ENCODE measurements at regions not wholly inside any gene's neighbourhood (a gene's known extent, or its start where the extent isn't known, plus 50 kb on each side); places are given as distances from the start of the nearest gene placed in this dataset.

DNA sequence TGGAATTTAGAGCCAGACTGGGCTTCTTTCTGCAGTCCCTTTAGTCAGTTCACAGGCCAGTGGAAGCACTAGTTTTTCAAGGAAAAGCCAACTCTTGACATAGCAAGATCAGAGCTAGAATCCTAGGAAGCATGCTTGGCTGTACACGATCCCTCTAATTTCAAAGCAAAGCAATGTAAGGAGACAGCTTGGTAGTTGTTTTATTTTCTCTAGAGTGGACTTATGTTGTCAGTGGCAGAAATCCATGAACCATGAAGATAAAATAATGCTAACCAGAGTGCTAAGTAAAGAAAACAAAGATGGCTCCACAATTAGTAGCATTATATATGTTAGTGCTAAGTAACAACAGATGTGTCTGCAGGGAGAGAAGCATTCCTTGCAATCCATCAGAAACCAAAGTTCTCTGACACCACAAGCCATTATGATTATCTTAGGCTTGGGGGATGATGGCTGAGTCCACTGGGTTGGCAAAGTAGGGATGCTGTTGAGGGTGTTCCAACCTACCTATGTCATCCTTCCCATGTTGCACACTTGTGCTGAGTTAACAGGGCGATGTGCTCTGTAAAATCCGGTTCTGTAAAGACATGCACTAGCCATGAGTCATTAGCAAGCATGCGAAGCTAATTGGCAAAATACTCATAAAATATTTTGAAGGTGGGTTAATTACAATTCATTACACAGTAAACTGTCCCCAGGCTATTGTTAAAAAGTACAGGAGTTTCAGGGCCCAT, 115.2 kb downstream of the BMP2 start:
- FAIRE-seq (no peak), DNase-seq (ENCODE audit: extremely low spot score, insufficient read length, low read depth) (no peak)

DNA sequence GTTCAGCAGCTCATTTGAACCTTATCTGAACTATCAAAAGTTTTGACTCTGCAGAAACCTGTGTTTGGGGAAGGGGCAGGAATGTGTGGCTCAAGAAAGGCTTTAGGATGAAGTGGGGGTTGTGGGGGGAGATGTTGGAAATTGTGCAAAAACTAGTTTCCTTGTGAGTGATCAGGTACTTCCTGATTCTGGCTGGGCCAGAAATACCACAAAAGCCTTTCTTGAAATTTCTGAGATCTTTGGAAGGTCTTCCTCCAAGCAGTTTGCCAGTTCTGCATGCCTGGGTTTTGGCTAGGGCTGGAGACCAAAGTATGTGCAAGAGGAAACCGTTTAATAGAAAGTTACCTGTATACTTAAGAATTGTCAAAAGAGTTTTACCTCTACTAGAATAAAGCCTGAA, 116.6 kb downstream of the BMP2 start:
- FAIRE-seq = no peak

DNA sequence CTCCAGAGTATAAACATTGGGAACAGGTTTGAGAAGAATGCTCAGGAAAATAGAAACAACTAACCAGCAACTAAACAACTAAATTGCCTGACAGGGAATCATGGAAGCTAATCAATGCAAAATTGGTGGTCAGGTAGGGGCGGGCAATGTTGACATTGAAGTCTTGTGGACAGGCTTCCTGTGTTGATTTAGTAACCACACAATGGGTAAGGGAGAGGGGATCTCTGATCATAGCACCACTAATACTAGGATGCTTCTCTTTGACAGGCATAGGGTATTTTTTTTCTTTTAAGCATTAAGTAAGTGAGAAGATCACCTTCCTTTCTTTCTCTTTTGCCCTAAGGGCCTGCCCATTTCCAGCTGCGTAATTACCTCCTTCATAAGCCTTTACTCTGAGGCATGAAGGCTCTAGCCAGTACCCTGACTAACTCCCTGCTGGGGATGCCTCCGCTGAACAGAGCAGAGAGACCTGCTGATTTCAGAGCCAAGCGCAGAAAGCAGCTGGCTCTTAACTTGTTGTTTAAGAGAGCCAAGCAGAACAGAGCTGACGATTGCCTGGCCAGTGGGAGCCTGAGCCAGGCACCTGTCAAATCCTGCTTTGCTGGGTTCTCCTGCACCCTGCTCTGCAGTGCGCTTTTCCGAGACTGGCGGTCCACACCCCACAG, 118.7 kb downstream of the BMP2 start:
- DNase-seq (ENCODE audit: extremely low spot score, insufficient read length, low read depth) (no peak), FAIRE-seq (no peak)

More for the DNA sequence above, 116.6 kb downstream of the BMP2 start:
- DNase-seq (ENCODE audit: extremely low spot score, insufficient read length, low read depth) = no peak

DNA sequence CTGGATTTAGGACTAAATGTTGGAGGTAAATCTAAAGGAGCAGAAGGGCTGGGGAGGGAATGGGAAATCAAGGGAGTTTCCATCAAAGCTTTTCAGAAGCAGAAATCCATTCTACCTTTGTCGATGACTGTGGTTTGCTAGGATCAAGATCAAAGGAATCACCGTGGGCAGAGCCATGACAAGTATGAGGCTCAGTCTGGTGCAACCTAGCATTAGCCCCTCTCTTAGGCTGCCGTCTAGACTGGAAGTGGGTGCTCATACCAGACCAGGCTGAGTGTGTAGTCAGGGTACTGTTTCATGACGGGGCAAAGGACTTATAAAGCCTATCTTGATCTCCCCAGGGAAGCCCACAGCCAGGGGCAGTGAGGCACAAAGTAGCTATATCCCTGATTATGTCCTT, 120.5 kb downstream of the BMP2 start:
- FAIRE-seq = no peak
- no peak for DNase-seq (ENCODE audit: extremely low spot score, insufficient read length, low read depth)

DNA sequence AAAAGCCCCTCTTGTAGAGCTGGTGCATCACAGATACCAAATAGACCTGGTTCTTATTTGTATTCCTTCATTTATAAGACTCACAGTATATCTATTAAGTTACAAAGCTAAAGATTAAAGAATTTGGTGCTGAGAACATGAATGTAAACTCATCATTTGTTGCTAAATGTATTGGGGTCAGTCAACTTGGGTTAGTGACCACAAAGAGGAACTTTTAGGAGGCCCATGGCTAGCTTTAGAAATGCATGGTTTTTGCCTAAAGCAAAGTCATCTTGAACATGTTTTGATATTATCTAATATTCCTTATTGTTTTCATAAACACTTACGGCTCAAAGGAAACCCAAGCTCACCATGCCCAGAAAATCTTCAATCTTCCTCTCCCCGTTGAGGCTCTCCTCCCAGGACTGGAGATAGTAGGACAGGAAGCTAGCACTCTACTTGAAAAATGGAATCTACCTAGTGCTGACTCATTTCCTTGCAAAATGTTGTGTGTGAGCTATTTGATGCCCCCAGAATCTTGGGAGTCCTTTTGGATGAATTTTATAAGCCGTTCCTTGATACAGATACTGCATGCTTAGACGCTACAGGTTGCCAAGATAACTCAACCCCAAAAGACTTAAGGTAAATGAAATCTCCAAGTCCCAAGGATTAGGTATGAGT, 121.4 kb downstream of the BMP2 start:
- DNase-seq (ENCODE audit: extremely low spot score, insufficient read length, low read depth) = no peak
- no peak for FAIRE-seq

DNA sequence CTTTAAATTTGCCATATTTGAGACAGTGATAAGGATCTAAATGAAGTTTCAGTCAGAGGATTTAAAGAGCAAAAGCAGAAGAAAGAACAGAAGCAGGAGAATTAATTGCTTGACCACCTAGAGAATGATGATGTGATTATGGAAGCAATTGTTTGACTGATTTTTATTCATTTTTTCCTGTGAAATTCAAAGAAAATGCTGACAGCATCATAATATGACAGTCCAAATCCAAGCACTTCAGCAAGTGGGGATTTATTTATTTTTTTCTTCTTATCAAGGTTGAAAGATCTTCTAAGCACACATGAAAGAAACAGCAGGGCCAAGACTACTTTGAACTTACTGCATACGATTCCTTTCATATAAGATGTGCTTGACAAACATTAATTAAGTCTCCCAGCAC, 125.2 kb downstream of the BMP2 start:
- FAIRE-seq = no peak
- no peak for DNase-seq (ENCODE audit: extremely low spot score, insufficient read length, low read depth)

DNA sequence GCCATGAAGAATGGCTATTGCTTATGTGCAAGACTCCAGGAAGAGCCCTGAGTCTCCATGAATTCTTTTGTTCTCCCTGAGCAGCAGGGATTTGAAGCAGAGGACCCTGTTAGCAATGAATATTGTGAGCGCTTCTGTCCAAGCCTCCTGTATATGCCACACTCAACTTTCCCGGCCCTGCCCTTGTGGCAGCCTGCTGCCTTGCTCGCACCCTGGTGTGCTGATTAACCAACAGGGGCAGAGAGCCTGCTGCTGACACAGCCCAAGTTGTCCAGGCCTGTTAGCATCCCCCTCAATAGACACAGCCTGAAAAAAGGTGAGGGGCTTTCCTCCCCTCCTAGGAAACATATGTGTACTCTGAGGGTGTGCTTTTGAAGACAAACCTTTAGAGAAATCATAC, 131.4 kb downstream of the BMP2 start:
- FAIRE-seq = no peak
- DNase-seq (ENCODE audit: extremely low spot score, insufficient read length, low read depth) = no peak

DNA sequence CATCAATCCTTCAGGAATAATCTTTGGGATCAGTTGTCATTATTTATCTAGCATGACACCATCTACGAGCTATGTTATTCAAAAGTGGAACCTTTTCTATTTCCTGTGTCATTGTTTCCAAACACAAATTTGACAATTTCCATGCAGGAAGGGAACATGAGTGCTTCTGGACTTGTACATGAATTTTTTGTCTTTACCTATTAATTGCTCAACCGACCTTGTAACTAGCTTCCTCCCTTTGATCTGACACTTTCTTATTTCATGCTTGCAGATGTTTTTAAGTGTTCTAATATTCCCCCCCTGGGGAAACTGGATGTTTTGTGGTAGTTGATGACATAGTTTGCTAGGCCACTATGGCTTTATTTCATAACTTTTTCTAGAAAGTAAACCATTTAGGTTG, 139.4 kb downstream of the BMP2 start:
- DNase-seq (ENCODE audit: extremely low spot score, insufficient read length, low read depth) = no peak
- FAIRE-seq = no peak

DNA sequence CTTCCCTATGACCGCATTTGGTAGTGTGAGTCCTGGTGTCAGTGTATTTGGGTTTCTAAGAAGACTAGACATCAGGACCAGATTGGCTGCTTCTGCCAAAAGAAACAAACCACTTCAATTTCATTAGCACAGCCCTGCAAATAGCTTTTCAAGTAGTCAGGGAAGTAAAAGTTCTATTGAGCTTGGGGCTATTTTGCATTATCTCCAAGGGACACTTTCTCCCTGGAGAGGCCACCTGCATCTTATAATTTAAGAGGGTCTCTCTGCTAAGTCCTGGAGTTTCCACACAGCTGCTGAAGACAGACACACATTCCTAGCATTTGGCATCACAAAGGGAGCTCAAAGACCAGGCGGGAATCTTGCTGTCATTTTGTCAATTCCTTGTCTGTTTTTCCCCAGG, 141.2 kb downstream of the BMP2 start:
- no peak for FAIRE-seq
- no peak for DNase-seq (ENCODE audit: extremely low spot score, insufficient read length, low read depth)

DNA sequence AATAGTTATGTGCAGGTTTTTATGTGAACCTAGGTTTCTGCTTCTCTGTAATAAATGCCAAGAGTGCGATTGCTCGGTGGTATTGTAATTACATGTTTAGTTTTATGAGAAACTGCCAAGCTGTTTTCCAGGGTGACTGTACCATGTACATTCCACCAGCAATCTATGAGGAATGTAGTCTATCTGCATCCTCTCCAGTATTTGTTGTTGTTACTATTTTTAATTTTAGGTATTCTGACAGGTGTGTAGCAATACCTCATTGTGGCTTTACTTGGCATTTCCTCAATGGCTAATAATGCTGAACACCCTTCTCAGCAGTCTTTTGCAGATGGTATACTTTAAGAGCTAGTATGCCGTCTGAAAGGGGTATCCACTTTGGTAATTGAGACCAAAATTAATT, 142.1 kb downstream of the BMP2 start:
- DNase-seq (ENCODE audit: extremely low spot score, insufficient read length, low read depth) (no peak), FAIRE-seq (no peak)

DNA sequence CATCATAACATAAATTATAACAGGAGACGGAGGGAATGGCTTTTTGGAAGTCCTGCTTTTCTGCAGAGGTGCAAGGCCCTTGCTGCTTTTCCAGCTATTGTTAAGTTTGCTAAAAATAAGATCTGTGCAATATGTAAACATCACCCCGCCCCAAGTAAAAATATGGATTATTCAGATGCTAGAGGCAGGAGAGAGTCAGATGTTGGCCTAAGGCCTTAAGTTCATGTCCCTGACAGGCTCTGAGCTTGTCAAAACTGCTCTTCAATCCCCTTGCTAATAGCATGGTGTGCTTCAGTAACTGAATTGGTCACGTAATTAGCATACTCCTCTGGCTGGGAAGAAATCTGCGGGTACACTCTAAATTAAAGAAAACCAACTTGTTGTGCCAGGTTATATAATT, 147.5 kb downstream of the BMP2 start:
- FAIRE-seq = no peak

DNA sequence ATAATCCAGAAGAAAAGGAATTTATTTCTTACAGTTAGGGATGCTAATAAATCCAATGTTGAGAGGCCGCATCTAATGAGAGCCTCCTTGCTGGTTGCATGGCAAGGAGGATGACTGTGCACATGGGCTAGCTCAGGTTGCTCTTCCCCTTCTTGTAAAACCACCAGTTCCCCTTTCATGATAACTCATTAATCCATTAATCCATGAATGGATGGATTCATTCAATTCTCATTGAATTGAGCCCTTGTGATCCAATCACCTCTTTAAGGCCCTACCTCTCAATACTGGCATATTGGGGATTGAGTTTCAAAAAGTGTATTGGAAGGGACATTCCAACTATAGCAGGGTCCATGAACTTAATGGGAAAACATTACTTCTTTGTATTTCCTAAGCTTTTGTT, 149.5 kb downstream of the BMP2 start:
- FAIRE-seq (no peak), DNase-seq (ENCODE audit: extremely low spot score, insufficient read length, low read depth) (no peak)

More for the DNA sequence above, 147.5 kb downstream of the BMP2 start:
- no peak for DNase-seq (ENCODE audit: extremely low spot score, insufficient read length, low read depth)

DNA sequence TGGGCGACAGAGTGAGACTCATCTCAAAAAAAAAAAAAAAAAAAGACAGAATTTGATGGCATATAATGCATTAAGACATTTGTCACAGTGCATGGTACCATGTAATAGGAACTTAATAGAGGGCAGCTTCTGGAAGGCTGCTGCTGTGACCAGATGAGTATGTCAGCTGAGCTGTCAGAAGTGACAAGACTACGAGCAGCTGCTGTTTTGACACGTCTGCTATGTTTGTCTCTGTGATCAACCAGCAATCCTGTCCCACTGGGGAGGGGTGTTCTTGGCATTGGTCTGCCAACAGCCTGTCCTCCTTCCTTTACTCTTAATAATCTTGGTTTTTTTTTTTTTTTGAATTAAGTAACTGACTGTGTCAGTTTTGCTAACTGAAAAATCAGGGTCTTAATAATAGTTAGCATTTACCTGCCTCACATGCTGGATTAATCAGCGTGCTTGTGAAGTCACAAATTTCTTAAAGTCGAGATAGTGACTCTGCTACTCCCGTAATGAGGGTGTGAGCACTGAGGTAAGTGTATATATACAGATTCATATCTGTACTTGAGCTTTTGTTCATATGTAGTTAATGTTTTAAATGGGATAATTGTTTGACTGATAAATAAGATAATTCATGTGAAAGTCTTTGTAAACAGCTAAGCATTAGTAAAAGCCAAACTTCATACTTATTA, 152.4 kb downstream of the BMP2 start:
- FAIRE-seq = no peak

DNA sequence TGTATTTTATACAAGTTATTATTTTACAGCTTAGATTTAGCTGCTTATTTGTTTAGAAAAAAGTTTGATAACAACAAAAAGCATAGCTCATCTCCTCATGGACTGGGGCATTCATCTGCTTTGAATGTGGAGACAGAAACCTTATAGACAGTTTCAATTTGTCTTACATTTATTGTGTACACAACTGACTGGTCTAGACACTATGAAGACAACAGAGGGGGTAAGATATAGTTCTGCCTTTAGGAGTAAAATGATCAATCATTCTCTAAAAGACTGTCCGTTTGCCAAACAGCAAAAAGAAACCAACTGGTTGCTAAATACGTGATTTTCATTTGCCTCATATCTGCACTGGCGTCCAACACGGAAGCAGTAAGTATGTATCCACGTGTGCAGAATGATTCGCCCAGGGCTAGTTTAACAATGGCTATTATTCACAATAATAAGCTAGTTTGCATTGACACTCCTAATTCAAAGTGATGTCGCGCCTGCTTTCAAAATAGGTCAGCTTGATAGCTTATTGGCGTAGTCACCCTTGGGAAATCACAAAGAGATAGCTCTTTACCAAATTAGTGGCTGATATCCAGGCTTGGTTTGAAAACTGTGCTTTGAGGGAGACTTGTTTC, 153.6 kb downstream of the BMP2 start:
- FAIRE-seq (no peak), DNase-seq (ENCODE audit: extremely low spot score, insufficient read length, low read depth) (no peak)

More for the DNA sequence above, 152.4 kb downstream of the BMP2 start:
- no peak for DNase-seq (ENCODE audit: extremely low spot score, insufficient read length, low read depth)

DNA sequence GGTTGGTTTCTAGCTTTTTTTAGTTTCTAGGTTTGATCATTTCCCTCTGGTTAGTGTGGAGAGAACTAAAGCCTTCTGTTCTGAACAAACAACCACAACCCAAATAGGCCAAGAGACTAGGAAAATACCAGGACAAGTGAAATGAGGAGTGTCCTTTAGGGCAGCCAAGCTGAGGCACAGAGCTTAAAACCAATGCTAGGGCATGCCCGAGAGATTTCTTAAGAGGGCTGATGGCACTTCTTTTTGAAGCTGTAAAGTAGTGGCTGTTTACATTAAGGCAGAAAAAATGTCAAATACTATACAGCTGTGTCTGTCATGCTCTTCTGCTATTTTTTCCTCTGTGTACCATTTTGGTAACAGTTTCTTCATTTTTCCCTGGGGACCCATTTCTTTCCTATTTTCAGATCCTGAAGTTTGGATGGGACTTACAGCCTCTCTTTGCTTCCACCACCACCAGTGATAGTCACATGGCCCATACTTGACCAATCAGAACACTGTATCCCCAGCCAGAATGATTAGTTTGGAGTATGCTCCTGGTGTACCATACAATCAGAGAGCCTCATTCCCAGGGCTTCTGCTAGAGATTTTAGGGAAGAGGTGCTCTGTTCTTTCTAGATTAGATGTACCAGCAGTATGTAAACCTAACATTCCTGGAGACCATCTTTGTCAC, 154.4 kb downstream of the BMP2 start:
- FAIRE-seq = no peak
- no peak for DNase-seq (ENCODE audit: extremely low spot score, insufficient read length, low read depth)

DNA sequence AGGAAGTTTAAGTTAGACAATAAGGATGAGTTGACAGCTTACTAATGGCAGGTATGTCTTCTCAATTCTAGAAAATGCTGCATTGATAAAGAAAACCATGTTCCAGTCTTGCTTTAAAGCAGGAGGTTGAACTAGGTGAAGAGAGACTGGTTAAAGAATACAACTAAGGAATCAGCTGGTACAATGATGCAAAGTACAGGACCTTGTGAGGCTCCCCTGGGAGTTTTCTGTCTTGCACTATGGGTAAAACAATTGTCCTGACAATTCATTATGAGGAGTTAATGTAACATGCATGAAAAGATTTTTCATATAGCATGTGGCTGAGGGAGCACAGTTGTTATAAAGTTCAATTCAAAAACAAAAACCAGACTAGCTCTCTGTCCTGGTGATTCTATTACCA, 157.2 kb downstream of the BMP2 start:
- DNase-seq (ENCODE audit: extremely low spot score, insufficient read length, low read depth) (no peak), FAIRE-seq (no peak)

DNA sequence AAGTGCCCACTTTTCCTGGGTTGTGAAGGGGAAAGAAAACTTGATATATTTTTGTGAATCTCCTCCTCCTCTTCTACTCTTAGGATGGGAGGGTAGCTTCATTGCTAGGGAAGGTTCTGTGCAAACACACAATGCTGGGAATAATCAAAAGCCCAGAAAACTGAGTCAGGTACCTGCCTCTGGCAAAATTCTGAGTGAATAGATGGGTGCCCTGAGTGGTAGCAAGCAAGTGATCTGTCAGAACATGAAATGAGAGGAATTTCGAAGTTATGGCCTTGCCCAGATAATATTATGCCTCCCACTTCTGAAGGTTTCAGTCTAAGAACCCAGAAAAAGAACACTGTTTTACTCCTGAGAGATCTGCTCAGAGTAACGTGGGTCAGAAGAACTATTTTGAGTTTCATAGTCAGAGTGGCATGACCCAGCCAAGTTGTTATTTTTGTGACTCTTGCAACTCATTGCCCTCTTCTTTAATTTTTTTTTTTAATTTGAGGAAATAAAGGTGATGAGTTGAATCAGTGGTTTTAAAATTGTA, 158.3 kb downstream of the BMP2 start:
- DNase-seq (ENCODE audit: extremely low spot score, insufficient read length, low read depth) (no peak), FAIRE-seq (no peak)

DNA sequence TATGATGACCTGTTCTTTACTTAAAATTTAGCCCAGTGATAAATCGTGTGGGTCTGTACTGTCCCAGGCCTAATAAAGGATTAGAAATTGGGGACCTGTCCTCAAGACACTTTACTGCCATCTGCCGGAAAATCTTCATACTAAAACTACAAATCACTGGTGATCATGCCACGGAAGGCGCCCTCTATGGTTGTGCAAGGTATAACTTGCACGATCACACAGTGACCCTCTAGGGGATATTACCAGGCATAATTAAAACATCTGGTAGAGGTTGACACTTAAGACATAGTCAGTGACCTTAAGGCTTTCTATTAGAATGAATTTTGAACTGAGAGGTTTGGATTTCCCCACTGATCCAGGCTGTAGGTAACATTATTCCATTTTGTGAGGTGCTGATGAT, 172.6 kb downstream of the BMP2 start:
- no peak for FAIRE-seq
- no peak for DNase-seq (ENCODE audit: extremely low spot score, insufficient read length, low read depth)

DNA sequence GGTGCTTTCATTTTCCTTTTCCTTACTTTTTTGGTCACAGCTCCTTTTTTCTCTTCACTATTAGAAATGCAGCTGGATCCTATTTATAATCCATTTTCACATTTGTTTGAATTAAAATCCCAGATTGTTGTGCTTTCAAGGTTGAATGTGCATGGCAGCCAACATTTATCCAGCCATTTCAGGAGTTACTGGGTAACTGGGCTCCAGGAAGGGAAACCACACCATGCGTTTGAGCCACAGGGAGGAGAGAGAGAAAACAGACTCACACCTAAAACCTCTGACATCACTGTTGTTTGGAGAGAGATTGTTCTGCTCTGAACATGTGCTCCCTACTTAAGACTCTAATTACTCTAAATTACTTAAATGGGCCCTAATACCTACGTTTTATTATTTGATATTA, 173.4 kb downstream of the BMP2 start:
- FAIRE-seq (no peak), DNase-seq (ENCODE audit: extremely low spot score, insufficient read length, low read depth) (no peak)

DNA sequence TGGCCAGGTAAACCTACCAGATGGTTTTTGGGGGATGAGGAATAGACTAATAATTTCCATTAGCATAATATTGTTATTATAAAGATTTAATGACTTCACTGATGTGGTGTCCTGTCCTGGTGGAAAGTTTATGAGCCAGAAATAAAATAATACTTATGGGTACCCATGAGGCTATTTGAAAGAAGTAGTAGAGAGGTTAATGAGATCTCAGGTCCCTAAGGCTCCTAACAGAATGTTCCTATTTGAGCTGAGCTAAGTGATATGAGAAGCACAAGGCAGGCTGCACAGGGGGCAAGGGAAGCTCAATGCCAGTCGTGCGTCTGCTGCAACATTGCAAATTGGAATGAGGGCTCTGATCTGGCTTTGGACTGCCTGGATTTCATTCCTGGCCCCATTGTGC, 174.1 kb downstream of the BMP2 start:
- DNase-seq (ENCODE audit: extremely low spot score, insufficient read length, low read depth) = no peak
- FAIRE-seq = no peak
